Heart left ventricle (tissue), 16 donors: ENCODE measurements at regions not wholly inside any gene's neighbourhood (a gene's known extent, or its start where the extent isn't known, plus 50 kb on each side); places are given as distances from the start of the nearest gene placed in this dataset.

ENCODE experiments used
- ATAC-seq, 4 donors: fragments of 200-7000 bp; cut with Tn5 transposase; one replicate each; pipeline ENCODE4 v1.9.1; 2020 to 2022; ENCODE audit warnings: moderate library complexity in 4 of 4, mild to moderate bottlenecking in 3 of 4, moderate number of reproducible peaks in 1 of 4
- DNase-seq, 5 donors: peaks; one replicate each; pipeline ENCODE4 v3.0.0-alpha.2; 2020
- H3K27ac ChIP-seq, 12 donors: fragments of 200-600 bp; sonication (generic) in 4 of 12; one replicate each; pipeline versions ENCODE4 v1.5.0 to v1.8.0; 2016 to 2022; ENCODE audit warnings: mild to moderate bottlenecking in 2 of 12
- H3K27me3 ChIP-seq, 9 donors: fragments of 200-600 bp; sonication (generic) in 2 of 9; one replicate each; pipeline versions ENCODE4 v1.5.1 to v1.8.0; 2016 to 2022; ENCODE audit warnings: mild to moderate bottlenecking in 3 of 9
- H3K36me3 ChIP-seq, 9 donors: fragments of 200-600 bp; sonication (generic) in 2 of 9; one replicate each; pipeline versions ENCODE4 v1.5.0 to v1.8.0; 2018 to 2022; ENCODE audit warnings: mild to moderate bottlenecking in 2 of 9
- H3K4me1 ChIP-seq, 12 donors: fragments of 200-600 bp; sonication (generic) in 4 of 12; one replicate each; pipeline versions ENCODE4 v1.5.0 to v1.8.0; 2016 to 2022; ENCODE audit warnings: mild to moderate bottlenecking in 3 of 12
- H3K4me3 ChIP-seq, 12 donors: fragments of 200-600 bp; sonication (generic) in 4 of 12; one replicate each; pipeline versions ENCODE4 v1.5.0 to v1.8.0; 2017 to 2022; ENCODE audit warnings: mild to moderate bottlenecking in 9 of 12, moderate library complexity in 4 of 12
- H3K9me3 ChIP-seq, 12 donors: fragments of 200-600 bp; sonication (generic) in 4 of 12; one replicate each; pipeline versions ENCODE4 v1.5.0 to v1.8.0; 2016 to 2022; ENCODE audit warnings: mild to moderate bottlenecking in 1 of 12
- CTCF ChIP-seq, 12 donors: fragments of 200-600 bp; sonication (generic) in 4 of 12; IDR thresholded peaks; one replicate each; pipeline versions ENCODE4 v1.5.0 to v1.8.0; 2018 to 2022; ENCODE audit warnings: antibody characterized with exemption in 12 of 12, mild to moderate bottlenecking in 5 of 12
- POLR2A ChIP-seq, 2 donors: fragments of 450-650 bp; IDR thresholded peaks; one replicate each; pipeline ENCODE4 v1.6.1; 2017; ENCODE audit warnings: antibody characterized with exemption in 2 of 2, mild to moderate bottlenecking in 2 of 2, moderate library complexity in 2 of 2
- WGBS, 4 donors: extraction: QIAGEN DNeasy Blood & Tissue Kit in 2 of 4; methylation state at CpG; one replicate each; pipeline versions ENCODE4 v1.1.5 to v1.1.7; 2013 to 2018; 5-methylcytosine and 5-hydroxymethylcytosine counted together
- intact Hi-C, 10 donors: fragments of 100-400 bp; cut with DNase I; formaldehyde crosslinking; loops; one replicate each; pipeline versions ENCODE4 v1.11.1 to v1.14.2; 2022
- donor health status: ischemic (EF 13 %, LVEDD 7.1; RV severe dilation, severe dysfunction).
- donor health status: healthy with polysubstance abuse.
- donor health status: DM: no; HTN: yes; CAD: no.
- donor health status: DM: no; HTN: no; CAD: no.
- donor health status: ischemic (EF 25% LVEDD 6.9; RV normal size, moderate dysfunction).
- donor health status: ischemic (EF 25% LVEDD 5.7; RV mildly dilated, moderate dysfunction).
- donor health status: healthy.
- donor health status: DM: yes; HTN: yes; CAD: no.
- donor health status: ischemic (EF 35%, LVEDD 5.7; RV mildly dilated, moderate dysfunction).
- donor health status: nonischemic (EF 11% LVEDD 7.7; RV severe dilation, severe dysfunction).
- donor health status: DM: yes; HTN: yes; CAD: no.
- donor health status: PGD.
- donor health status: ischemic (EF 29% LVEDD 5.4; RV normal size, mild dysfunction).
- donor health status: nonischemic (EF 23%, LVEDD 6.1; RV moderate dilation, normal function).

- TF ChIP-seq CTCF (IDR thresholded peaks at IDR 0.05) (no peak), POLR2A (IDR thresholded peaks at IDR 0.05) (no peak)
- intact Hi-C loops = no loop called here
- Histone ChIP-seq H3K4me3 (no peak overlapping the region), H3K4me1 (peaks cover 0 to 17% (median 9%) of the 10 kb centered on the region in 12 donors), H3K36me3 (no peaks in the 10 kb centered on the region), H3K9me3 (peaks cover 0 to 2% (median 0%) of the 10 kb centered on the region in 12 donors), H3K27ac (no peak overlapping the region), H3K27me3 (no peaks in the 10 kb centered on the region)
- DNase-seq (no peak), ATAC-seq (no peak)
- WGBS, 4 donors = 55 to 64% (median 64%) methylated on average over 5 of the region's 5 CpGs
Measured at GRCh38 chr13:76797361-76797760, 88.8 kb downstream of the KCTD12 start.

- Histone ChIP-seq H3K4me3 (no peak overlapping the region), H3K27me3 (no peaks in the 10 kb centered on the region), H3K9me3 (no peaks in the 10 kb centered on the region), H3K36me3 (no peaks in the 10 kb centered on the region), H3K27ac (no peak overlapping the region), H3K4me1 (peaks cover 0 to 22% (median 13%) of the 10 kb centered on the region in 12 donors)
- no peak for TF ChIP-seq POLR2A (IDR thresholded peaks at IDR 0.05)
- no peak for TF ChIP-seq CTCF (IDR thresholded peaks at IDR 0.05)
- ATAC-seq (no peak), DNase-seq (no peak)
- intact Hi-C loops = no loop called here
- 89 to 93% (median 90%) methylated on average over 3 of the region's 3 CpGs for WGBS, 4 donors
Measured at GRCh38 chr13:76796851-76797250, 89.4 kb downstream of the KCTD12 start.

GRCh38 chr13:76795701-76796695, 90.2 kb downstream of the KCTD12 start:
- H3K9me3 ChIP-seq = no peaks in the 10 kb centered on the region
- no peaks in the 10 kb centered on the region for H3K36me3 ChIP-seq
- ATAC-seq = no peak
- intact Hi-C loops = no loop called here
- no peak overlapping the region for H3K27ac ChIP-seq
- H3K4me1 ChIP-seq = peaks cover 0 to 30% (median 20%) of the 10 kb centered on the region in 12 donors
- TF ChIP-seq CTCF (IDR thresholded peaks at IDR 0.05) (no peak), POLR2A (IDR thresholded peaks at IDR 0.05) (no peak)
- no peak for DNase-seq
- H3K4me3 ChIP-seq = no peak overlapping the region
- H3K27me3 ChIP-seq = no peaks in the 10 kb centered on the region
- 77 to 83% (median 79%) methylated on average over 5 of the region's 5 CpGs for WGBS, 4 donors

GRCh38 chr13:76792731-76793347, 93.4 kb downstream of the KCTD12 start:
- WGBS, 4 donors = 30 to 39% (median 33%) methylated on average over 4 of the region's 4 CpGs
- H3K27ac ChIP-seq = peak overlapping the region in 9 of 12 donors; percentile 20 to 74 (median 42)
- no peaks in the 10 kb centered on the region for H3K36me3 ChIP-seq
- DNase-seq = peak in 4 of 5 donors; percentile 46 to 67 (median 58)
- peak; percentile 47 to 93 (median 82) for ATAC-seq
- intact Hi-C loops = no loop called here
- H3K9me3 ChIP-seq = no peaks in the 10 kb centered on the region
- H3K4me1 ChIP-seq = peaks cover 0 to 36% (median 24%) of the 10 kb centered on the region in 12 donors
- no peak overlapping the region for H3K4me3 ChIP-seq
- H3K27me3 ChIP-seq = no peaks in the 10 kb centered on the region
- TF ChIP-seq CTCF (IDR thresholded peaks at IDR 0.05) (no peak), POLR2A (IDR thresholded peaks at IDR 0.05) (no peak)
